ENCODE measurements at regions not wholly inside any gene's neighbourhood (a gene's known extent, or its start where the extent isn't known, plus 50 kb on each side); places are given as distances from the start of the nearest gene placed in this dataset.
"Not testable (repeated sequence)": the region's sequence is repeated elsewhere in the genome, so short reads cannot be mapped to it uniquely, and the experiment has no call there.

GRCh38 chr22:49703990-49704344 lies 123.7 kb downstream of the BRD1 start:
- H3K9me3 ChIP-seq (ENCODE audit: control insufficient read depth in 2 of 2, low read length in 2 of 2), result peaks cover 9 to 10% of the 10 kb centered on the region in 2 experiments
- H3K9me3 Mint-ChIP-seq, result peaks cover 0 to 17% (median 3%) of the 10 kb centered on the region in 7 donors

DNA sequence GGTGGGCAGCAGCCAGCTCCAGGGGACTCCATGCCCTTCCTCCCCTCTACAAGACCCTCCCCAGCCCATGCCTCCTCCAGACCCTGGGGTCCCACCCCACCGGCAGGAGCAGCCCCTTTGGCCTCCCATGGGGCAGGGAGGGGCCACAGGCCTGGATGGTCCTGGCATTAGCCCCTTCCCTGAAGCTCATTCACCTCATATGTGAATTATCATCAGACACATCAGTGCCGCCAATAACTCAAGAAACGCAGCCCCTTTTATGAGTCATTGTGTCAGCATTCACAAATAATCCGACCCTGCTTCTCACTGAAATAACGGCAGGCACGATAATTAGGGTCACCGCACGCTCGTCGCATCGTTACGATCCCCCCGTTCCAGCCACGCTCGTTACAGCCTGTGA lies 124.2 kb downstream of the BRD1 start:
- no peak for DNase-seq
- Histone ChIP-seq H3K27ac (ENCODE audit: insufficient read depth, low read length, poor library complexity, severe bottlenecking) (no peak overlapping the region), H3K4me1 (ENCODE audit: control insufficient read depth, insufficient read depth, low read length, poor library complexity, severe bottlenecking) (peaks cover 4% of the 10 kb centered on the region), H3K27me3 (ENCODE audit: control insufficient read depth, insufficient read depth, low read length) (peaks cover 5% of the 10 kb centered on the region), H3K4me3 (ENCODE audit: low read depth, low read length) (no peak overlapping the region), H3K9me3 (ENCODE audit: control insufficient read depth in 2 of 2, low read length in 2 of 2) (peaks cover 9 to 10% of the 10 kb centered on the region in 2 experiments), H3K36me3 (ENCODE audit: control insufficient read depth, insufficient read depth, low read length) (no peaks in the 10 kb centered on the region)
- Mint-ChIP-seq H3K27ac (no peak overlapping the region), H3K9me3 (peaks cover 0 to 17% (median 3%) of the 10 kb centered on the region in 7 donors), H3K27me3 (peaks cover 47% of the 10 kb centered on the region), H3K4me1 (peaks cover 0 to 7% (median 0%) of the 10 kb centered on the region in 4 donors), H3K4me3 (no peak overlapping the region), H3K36me3 (no peaks in the 10 kb centered on the region)
- no peak for ATAC-seq (ENCODE audit: low read depth in 2 of 2)

More at GRCh38 chr22:49703990-49704344, 123.7 kb downstream of the BRD1 start:
- H3K4me1 Mint-ChIP-seq, result peaks cover 0 to 7% (median 0%) of the 10 kb centered on the region in 4 donors
- peaks cover 4% of the 10 kb centered on the region for H3K4me1 ChIP-seq (ENCODE audit: control insufficient read depth, insufficient read depth, low read length, poor library complexity, severe bottlenecking)
- no peak overlapping the region for H3K4me3 ChIP-seq (ENCODE audit: low read depth, low read length)
- ATAC-seq (ENCODE audit: low read depth in 2 of 2) (no peak), DNase-seq (no peak)
- H3K36me3 Mint-ChIP-seq, result no peaks in the 10 kb centered on the region
- peaks cover 47% of the 10 kb centered on the region for H3K27me3 Mint-ChIP-seq
- no peak overlapping the region for H3K27ac Mint-ChIP-seq
- peaks cover 5% of the 10 kb centered on the region for H3K27me3 ChIP-seq (ENCODE audit: control insufficient read depth, insufficient read depth, low read length)
- no peak overlapping the region for H3K4me3 Mint-ChIP-seq
- H3K36me3 ChIP-seq (ENCODE audit: control insufficient read depth, insufficient read depth, low read length), result no peaks in the 10 kb centered on the region
- no peak overlapping the region for H3K27ac ChIP-seq (ENCODE audit: insufficient read depth, low read length, poor library complexity, severe bottlenecking)

GRCh38 chr22:49702068-49702397 lies 125.6 kb downstream of the BRD1 start:
- peaks cover 0 to 23% (median 6%) of the 10 kb centered on the region in 7 donors for H3K9me3 Mint-ChIP-seq
- Histone ChIP-seq H3K36me3 (ENCODE audit: control insufficient read depth, insufficient read depth, low read length) (no peaks in the 10 kb centered on the region), H3K27me3 (ENCODE audit: control insufficient read depth, insufficient read depth, low read length) (peaks cover 3% of the 10 kb centered on the region), H3K4me1 (ENCODE audit: control insufficient read depth, insufficient read depth, low read length, poor library complexity, severe bottlenecking) (peaks cover 4% of the 10 kb centered on the region), H3K27ac (ENCODE audit: insufficient read depth, low read length, poor library complexity, severe bottlenecking) (no peak overlapping the region), H3K4me3 (ENCODE audit: low read depth, low read length) (no peak overlapping the region), H3K9me3 (ENCODE audit: control insufficient read depth in 2 of 2, low read length in 2 of 2) (peaks cover 10 to 11% of the 10 kb centered on the region in 2 experiments)
- DNase-seq, result no peak
- no peaks in the 10 kb centered on the region for H3K36me3 Mint-ChIP-seq
- H3K4me3 Mint-ChIP-seq, result no peak overlapping the region
- H3K27ac Mint-ChIP-seq, result no peak overlapping the region
- peaks cover 0 to 7% (median 0%) of the 10 kb centered on the region in 4 donors for H3K4me1 Mint-ChIP-seq
- H3K27me3 Mint-ChIP-seq, result peaks cover 36% of the 10 kb centered on the region
- no peak for ATAC-seq (ENCODE audit: low read depth in 2 of 2)

DNA sequence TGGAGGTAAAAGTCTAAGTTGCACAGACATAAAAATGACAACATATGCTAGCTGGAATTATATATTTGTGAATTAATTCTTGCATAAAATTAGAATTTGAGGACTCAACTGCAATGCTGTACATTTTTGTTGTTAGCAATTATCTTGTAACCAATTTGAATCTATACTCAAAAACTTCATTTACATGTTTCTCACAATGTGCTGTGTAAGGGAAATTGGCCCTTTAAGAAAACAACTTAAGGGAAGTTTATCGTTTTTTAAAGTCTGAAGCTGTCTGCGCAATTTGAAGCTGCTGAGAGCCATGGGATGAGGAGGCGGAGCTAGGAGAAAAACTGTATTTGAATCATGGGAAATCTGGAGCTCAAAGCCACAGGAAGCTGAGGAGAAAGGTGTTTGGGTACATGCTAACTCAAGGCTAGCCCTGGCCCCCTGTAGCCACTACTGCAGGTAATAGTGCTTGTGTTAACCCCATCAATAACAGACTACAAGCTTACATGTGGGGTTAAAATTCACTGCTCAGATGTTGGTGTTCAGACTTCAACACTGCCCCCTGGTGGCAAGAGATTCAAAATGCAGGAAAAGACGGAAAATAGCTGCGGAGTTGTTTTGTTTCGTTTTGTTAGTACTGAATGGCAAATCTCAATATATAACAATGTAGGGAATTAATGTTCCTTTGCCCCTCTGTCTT lies 126.1 kb downstream of the BRD1 start:
- no peak overlapping the region for H3K27ac ChIP-seq (ENCODE audit: insufficient read depth, low read length, poor library complexity, severe bottlenecking)
- no peak overlapping the region for H3K4me3 ChIP-seq (ENCODE audit: low read depth, low read length)
- ATAC-seq (ENCODE audit: low read depth in 2 of 2), result no peak
- H3K27me3 Mint-ChIP-seq, result peaks cover 36% of the 10 kb centered on the region
- H3K36me3 Mint-ChIP-seq, result no peaks in the 10 kb centered on the region
- peaks cover 0 to 23% (median 6%) of the 10 kb centered on the region in 7 donors for H3K9me3 Mint-ChIP-seq
- peaks cover 4% of the 10 kb centered on the region for H3K4me1 ChIP-seq (ENCODE audit: control insufficient read depth, insufficient read depth, low read length, poor library complexity, severe bottlenecking)
- H3K36me3 ChIP-seq (ENCODE audit: control insufficient read depth, insufficient read depth, low read length), result no peaks in the 10 kb centered on the region
- H3K4me1 Mint-ChIP-seq, result peaks cover 0 to 7% (median 0%) of the 10 kb centered on the region in 4 donors
- peak in 1 of 3 donors; percentile 17 for DNase-seq
- peaks cover 10 to 13% of the 10 kb centered on the region in 2 experiments for H3K9me3 ChIP-seq (ENCODE audit: control insufficient read depth in 2 of 2, low read length in 2 of 2)
- peak overlapping the region in 1 of 4 donors; percentile 27 for H3K4me3 Mint-ChIP-seq
- H3K27ac Mint-ChIP-seq, result no peak overlapping the region
- H3K27me3 ChIP-seq (ENCODE audit: control insufficient read depth, insufficient read depth, low read length), result peaks cover 3% of the 10 kb centered on the region

DNA sequence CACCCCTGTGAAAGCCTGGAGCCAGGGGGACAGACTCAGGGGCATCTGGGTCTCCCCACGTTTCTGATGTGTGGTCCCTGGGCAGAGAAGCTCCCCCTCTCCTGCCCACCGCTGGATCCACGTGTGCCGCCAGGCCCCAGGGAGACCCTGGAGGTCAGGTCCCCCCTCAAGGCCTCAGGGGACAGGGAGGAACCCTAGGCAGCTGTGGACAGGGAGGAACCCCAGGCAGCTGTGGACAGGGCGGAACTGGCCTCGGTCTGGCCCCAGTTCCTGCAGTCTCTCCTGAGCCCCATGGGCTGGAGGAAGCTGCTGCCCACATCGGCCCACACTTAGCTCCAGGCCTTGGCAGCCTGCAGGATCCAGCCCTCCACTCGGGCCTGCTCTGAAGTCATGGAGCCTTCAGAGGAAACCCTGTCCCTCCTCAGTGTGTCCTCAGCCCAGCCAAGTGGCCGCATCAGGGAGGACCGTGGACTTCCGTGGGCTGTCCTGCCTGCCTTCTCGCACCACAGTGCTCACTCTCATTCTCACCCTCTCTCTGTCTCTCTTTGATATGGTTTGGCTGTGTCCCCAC lies 127.7 kb downstream of the BRD1 start:
- Mint-ChIP-seq H3K36me3 (no peaks in the 10 kb centered on the region), H3K4me3 (no peak overlapping the region), H3K4me1 (no peaks in the 10 kb centered on the region), H3K27me3 (peaks cover 25% of the 10 kb centered on the region), H3K9me3 (peaks cover 0 to 27% (median 9%) of the 10 kb centered on the region in 7 donors), H3K27ac (no peak overlapping the region)
- no peak for ATAC-seq (ENCODE audit: low read depth in 2 of 2)
- Histone ChIP-seq H3K27me3 (ENCODE audit: control insufficient read depth, insufficient read depth, low read length) (peaks cover 3% of the 10 kb centered on the region), H3K4me3 (ENCODE audit: low read depth, low read length) (no peak overlapping the region), H3K36me3 (ENCODE audit: control insufficient read depth, insufficient read depth, low read length) (no peaks in the 10 kb centered on the region), H3K9me3 (ENCODE audit: control insufficient read depth in 2 of 2, low read length in 2 of 2) (peaks cover 10 to 13% of the 10 kb centered on the region in 2 experiments), H3K27ac (ENCODE audit: insufficient read depth, low read length, poor library complexity, severe bottlenecking) (no peak overlapping the region), H3K4me1 (ENCODE audit: control insufficient read depth, insufficient read depth, low read length, poor library complexity, severe bottlenecking) (no peaks in the 10 kb centered on the region)
- DNase-seq, result no peak

DNA sequence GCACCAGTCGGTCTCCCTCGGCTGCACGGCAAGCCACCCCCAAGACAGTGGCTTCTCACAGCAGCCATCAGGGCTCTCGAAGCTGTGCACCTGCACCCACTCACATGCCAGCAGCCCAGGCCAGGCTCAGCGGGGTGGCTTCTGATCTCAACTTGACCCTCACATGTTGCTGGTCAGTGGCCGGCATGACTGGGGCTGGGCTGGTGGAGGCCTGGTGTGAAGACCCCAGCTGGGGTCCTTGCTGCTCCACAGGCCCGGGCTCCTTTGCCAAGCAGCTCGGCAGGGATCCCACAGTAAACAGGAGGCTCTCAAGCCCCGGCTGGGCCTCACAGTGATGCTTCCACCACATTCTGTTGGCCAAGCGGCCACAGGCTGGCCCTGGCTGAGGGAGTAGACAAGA lies 128.2 kb downstream of the BRD1 start:
- H3K9me3 Mint-ChIP-seq, result peaks cover 0 to 27% (median 9%) of the 10 kb centered on the region in 7 donors
- Histone ChIP-seq H3K9me3 (ENCODE audit: control insufficient read depth in 2 of 2, low read length in 2 of 2) (peaks cover 10 to 13% of the 10 kb centered on the region in 2 experiments), H3K27me3 (ENCODE audit: control insufficient read depth, insufficient read depth, low read length) (peaks cover 3% of the 10 kb centered on the region), H3K27ac (ENCODE audit: insufficient read depth, low read length, poor library complexity, severe bottlenecking) (no peak overlapping the region), H3K36me3 (ENCODE audit: control insufficient read depth, insufficient read depth, low read length) (no peaks in the 10 kb centered on the region), H3K4me3 (ENCODE audit: low read depth, low read length) (no peak overlapping the region), H3K4me1 (ENCODE audit: control insufficient read depth, insufficient read depth, low read length, poor library complexity, severe bottlenecking) (no peaks in the 10 kb centered on the region)
- DNase-seq (no peak), ATAC-seq (ENCODE audit: low read depth in 2 of 2) (no peak)
- H3K36me3 Mint-ChIP-seq, result no peaks in the 10 kb centered on the region
- H3K4me1 Mint-ChIP-seq, result no peaks in the 10 kb centered on the region
- peaks cover 25% of the 10 kb centered on the region for H3K27me3 Mint-ChIP-seq
- no peak overlapping the region for H3K27ac Mint-ChIP-seq
- H3K4me3 Mint-ChIP-seq, result no peak overlapping the region

- H3K36me3 Mint-ChIP-seq; H3K36me3 ChIP-seq (ENCODE audit: control insufficient read depth, insufficient read depth, low read length); H3K27me3 ChIP-seq (ENCODE audit: control insufficient read depth, insufficient read depth, low read length); H3K4me3 ChIP-seq (ENCODE audit: low read depth, low read length); H3K4me1 Mint-ChIP-seq; H3K27ac ChIP-seq (ENCODE audit: insufficient read depth, low read length, poor library complexity, severe bottlenecking); H3K4me3 Mint-ChIP-seq; ATAC-seq (ENCODE audit: low read depth in 2 of 2); H3K27ac Mint-ChIP-seq; DNase-seq; H3K4me1 ChIP-seq (ENCODE audit: control insufficient read depth, insufficient read depth, low read length, poor library complexity, severe bottlenecking): not testable (repeated sequence)
- Mint-ChIP-seq H3K9me3 (peaks cover 0 to 27% (median 9%) of the 10 kb centered on the region in 7 donors), H3K27me3 (peaks cover 16% of the 10 kb centered on the region)
- peaks cover 10 to 13% of the 10 kb centered on the region in 2 experiments for H3K9me3 ChIP-seq (ENCODE audit: control insufficient read depth in 2 of 2, low read length in 2 of 2)
Observed at GRCh38 chr22:49698616-49699015, 129.1 kb downstream of the BRD1 start.

GRCh38 chr22:49697047-49697446 lies 130.6 kb downstream of the BRD1 start:
- H3K36me3 ChIP-seq (ENCODE audit: control insufficient read depth, insufficient read depth, low read length), result no peaks in the 10 kb centered on the region
- Mint-ChIP-seq H3K27me3 (peaks cover 7% of the 10 kb centered on the region), H3K36me3 (no peaks in the 10 kb centered on the region), H3K4me3 (no peak overlapping the region), H3K4me1 (peaks cover 0 to 2% (median 0%) of the 10 kb centered on the region in 4 donors), H3K27ac (no peak overlapping the region), H3K9me3 (peaks cover 0 to 22% (median 8%) of the 10 kb centered on the region in 7 donors)
- DNase-seq (no peak), ATAC-seq (ENCODE audit: low read depth in 2 of 2) (no peak)
- no peaks in the 10 kb centered on the region for H3K4me1 ChIP-seq (ENCODE audit: control insufficient read depth, insufficient read depth, low read length, poor library complexity, severe bottlenecking)
- H3K4me3 ChIP-seq (ENCODE audit: low read depth, low read length), result no peak overlapping the region
- H3K27me3 ChIP-seq (ENCODE audit: control insufficient read depth, insufficient read depth, low read length), result no peaks in the 10 kb centered on the region
- H3K27ac ChIP-seq (ENCODE audit: insufficient read depth, low read length, poor library complexity, severe bottlenecking), result no peak overlapping the region
- H3K9me3 ChIP-seq (ENCODE audit: control insufficient read depth in 2 of 2, low read length in 2 of 2), result peaks cover 8 to 10% of the 10 kb centered on the region in 2 experiments
